ENCODE measurements at regions not wholly inside any gene's neighbourhood (a gene's known extent, or its start where the extent isn't known, plus 50 kb on each side); places are given as distances from the start of the nearest gene placed in this dataset.

- TF ChIP-seq CTCF (IDR thresholded peaks at IDR 0.05; ENCODE audit: insufficient read depth, low read length, poor library complexity, severe bottlenecking) (no peak), EZH2phosphoT487 (conservative IDR thresholded peaks at IDR 0.05; ENCODE audit: low read length) (no peak)
These were observed 467.5 kb upstream of the TLE4 start for GRCh38 chr9:79104216-79104615.
